ENCODE measurements at regions not wholly inside any gene's neighbourhood (a gene's known extent, or its start where the extent isn't known, plus 50 kb on each side); places are given as distances from the start of the nearest gene placed in this dataset.

GRCh38 chr3:88220126-88220525 is 70.4 kb downstream of the C3orf38 start:
- Histone ChIP-seq H3K4me1 (ENCODE audit: control insufficient read depth in 5 of 5, insufficient read depth in 5 of 5, low read length in 5 of 5) (no peaks in the 10 kb centered on the region), H3K9me3 (ENCODE audit: control insufficient read depth in 4 of 4, insufficient read depth in 3 of 4, low read length in 3 of 4) (no peaks in the 10 kb centered on the region), H3K36me3 (ENCODE audit: control insufficient read depth in 4 of 4, insufficient read depth in 4 of 4, low read length in 4 of 4) (no peaks in the 10 kb centered on the region), H3K9ac (ENCODE audit: insufficient read depth in 1 of 2, low read length in 2 of 2) (no peak overlapping the region), H3K27me3 (ENCODE audit: control insufficient read depth in 3 of 3, insufficient read depth in 3 of 3, low read length in 2 of 3) (no peaks in the 10 kb centered on the region), H3K4me3 (no peak overlapping the region), H3K27ac (ENCODE audit: low read depth in 1 of 2, low read length in 1 of 2) (no peak overlapping the region)
- TF ChIP-seq CTCF (IDR thresholded peaks at IDR 0.05; ENCODE audit: control extremely low read depth, extremely low read depth) = no peak
- no peak for DNase-seq
- ATAC-seq (ENCODE audit: insufficient read depth, low FRiP score) = no peak
- 80 to 82% methylated on average over 4 of the region's 4 CpGs for WGBS, 2 donors

GRCh38 chr3:88221726-88222125 is 72.0 kb downstream of the C3orf38 start:
- ATAC-seq (ENCODE audit: insufficient read depth, low FRiP score) (no peak), DNase-seq (no peak)
- no peak for TF ChIP-seq CTCF (IDR thresholded peaks at IDR 0.05; ENCODE audit: control extremely low read depth, extremely low read depth)
- Histone ChIP-seq H3K9ac (ENCODE audit: insufficient read depth in 1 of 2, low read length in 2 of 2) (no peak overlapping the region), H3K4me3 (no peak overlapping the region), H3K36me3 (ENCODE audit: control insufficient read depth in 4 of 4, insufficient read depth in 4 of 4, low read length in 4 of 4) (no peaks in the 10 kb centered on the region), H3K27ac (ENCODE audit: low read depth in 1 of 2, low read length in 1 of 2) (no peak overlapping the region), H3K27me3 (ENCODE audit: control insufficient read depth in 3 of 3, insufficient read depth in 3 of 3, low read length in 2 of 3) (no peaks in the 10 kb centered on the region), H3K4me1 (ENCODE audit: control insufficient read depth in 5 of 5, insufficient read depth in 5 of 5, low read length in 5 of 5) (no peaks in the 10 kb centered on the region), H3K9me3 (ENCODE audit: control insufficient read depth in 4 of 4, insufficient read depth in 3 of 4, low read length in 3 of 4) (no peaks in the 10 kb centered on the region)
- WGBS, 2 donors = 77 to 80% methylated on average over 1 of the region's 1 CpG

- WGBS, 2 donors = 85 to 94% methylated on average over 2 of the region's 2 CpGs
Observed at GRCh38 chr3:88222343-88222742, 72.6 kb downstream of the C3orf38 start.

More at GRCh38 chr3:88222343-88222742, 72.6 kb downstream of the C3orf38 start:
- Histone ChIP-seq H3K27me3 (ENCODE audit: control insufficient read depth in 3 of 3, insufficient read depth in 3 of 3, low read length in 2 of 3) (no peaks in the 10 kb centered on the region), H3K9me3 (ENCODE audit: control insufficient read depth in 4 of 4, insufficient read depth in 3 of 4, low read length in 3 of 4) (no peaks in the 10 kb centered on the region), H3K4me3 (no peak overlapping the region), H3K36me3 (ENCODE audit: control insufficient read depth in 4 of 4, insufficient read depth in 4 of 4, low read length in 4 of 4) (no peaks in the 10 kb centered on the region), H3K27ac (ENCODE audit: low read depth in 1 of 2, low read length in 1 of 2) (no peak overlapping the region), H3K4me1 (ENCODE audit: control insufficient read depth in 5 of 5, insufficient read depth in 5 of 5, low read length in 5 of 5) (no peaks in the 10 kb centered on the region), H3K9ac (ENCODE audit: insufficient read depth in 1 of 2, low read length in 2 of 2) (no peak overlapping the region)
- ATAC-seq (ENCODE audit: insufficient read depth, low FRiP score) (no peak), DNase-seq (no peak)
- TF ChIP-seq CTCF (IDR thresholded peaks at IDR 0.05; ENCODE audit: control extremely low read depth, extremely low read depth) = no peak

Data from lung (tissue), 11 donors.